Neural cell (in vitro differentiated cells): ENCODE measurements at regions not wholly inside any gene's neighbourhood (a gene's known extent, or its start where the extent isn't known, plus 50 kb on each side); places are given as distances from the start of the nearest gene placed in this dataset.
"Not testable (repeated sequence)": the region's sequence is repeated elsewhere in the genome, so short reads cannot be mapped to it uniquely, and the experiment has no call there.

ENCODE experiments used
- H2AFZ ChIP-seq: fragments of 200-600, 300-800 bp; sonication (generic), shearing (Covaris generic); 2 replicates; pipeline ENCODE4 v1.6.0; 2014; ENCODE audit warnings: low read depth, mild to moderate bottlenecking, antibody characterized with exemption, low read length, moderate library complexity
- H3F3A ChIP-seq: fragments of 200-600 bp; shearing (Covaris generic); 2 replicates; pipeline ENCODE4 v1.6.1; 2016; ENCODE audit warnings: mild to moderate bottlenecking, moderate library complexity, mixed read lengths, antibody characterized with exemption, low read length; ENCODE audit not compliant: insufficient read depth, poor library complexity, severe bottlenecking
- H3K27ac ChIP-seq: fragments of 200-600, 300-800 bp; sonication (generic), shearing (Covaris generic); 2 replicates; pipeline ENCODE4 v1.5.1; 2014; ENCODE audit warnings: mild to moderate bottlenecking, low read length, moderate library complexity
- H3K27me3 ChIP-seq: fragments of 300-800, 200-600 bp; sonication (generic), shearing (Covaris generic); 2 replicates; pipeline ENCODE4 v1.6.0; 2014; ENCODE audit warnings: mild to moderate bottlenecking, low read depth, low read length, moderate library complexity; ENCODE audit not compliant: insufficient read depth
- H3K36me3 ChIP-seq: fragments of 300-800, 200-600 bp; sonication (generic), shearing (Covaris generic); 2 replicates; pipeline ENCODE4 v1.5.1; 2014; ENCODE audit warnings: mild to moderate bottlenecking, antibody characterized with exemption, low read length, moderate library complexity; ENCODE audit not compliant: insufficient read depth
- H3K4me2 ChIP-seq: fragments of 300-800, 200-600 bp; sonication (generic), shearing (Covaris generic); 2 replicates; pipeline ENCODE4 v1.6.0; 2014; ENCODE audit warnings: mild to moderate bottlenecking, low read length
- H3K4me3 ChIP-seq: fragments of 300-800, 200-600 bp; sonication (generic), shearing (Covaris generic); 2 replicates; pipeline ENCODE4 v1.5.1; 2014; ENCODE audit warnings: mild to moderate bottlenecking, low read length, moderate library complexity
- H3K79me2 ChIP-seq: fragments of 200-600 bp; shearing (Covaris generic); replicated peaks from 2 replicates; pipeline ENCODE4 v1.6.0; 2014; ENCODE audit warnings: mild to moderate bottlenecking, low read length, moderate library complexity; ENCODE audit not compliant: insufficient read depth
- H3K9ac ChIP-seq: fragments of 300-800, 200-600 bp; sonication (generic), shearing (Covaris generic); 2 replicates; pipeline ENCODE4 v1.6.1; 2016; ENCODE audit warnings: mild to moderate bottlenecking, low read length, mixed read lengths
- H3K9me2 ChIP-seq: fragments of 200-600 bp; shearing (Covaris generic); 2 replicates; pipeline ENCODE4 v1.6.1; 2016; ENCODE audit warnings: mild to moderate bottlenecking, low read length, mixed read lengths; ENCODE audit not compliant: insufficient read depth
- H3K9me3 ChIP-seq: fragments of 200-600, 300-800 bp; sonication (generic), shearing (Covaris generic); 2 replicates; pipeline ENCODE4 v1.6.1; 2016; ENCODE audit warnings: mild to moderate bottlenecking, mixed run types, low read length, moderate library complexity, mixed read lengths
- H4K20me1 ChIP-seq: fragments of 200-600 bp; shearing (Covaris generic); 2 replicates; pipeline ENCODE4 v1.6.1; 2016; ENCODE audit warnings: mild to moderate bottlenecking, mixed run types; ENCODE audit not compliant: insufficient read depth
- CTCF ChIP-seq: fragments of 450-650 bp; IDR thresholded peaks from 2 replicates; pipeline ENCODE4 v1.5.1; 2014; ENCODE audit warnings: antibody characterized with exemption, mild to moderate bottlenecking, moderate library complexity; ENCODE audit not compliant: poor library complexity, severe bottlenecking
- EP300 ChIP-seq: fragments of 450-650 bp; conservative IDR thresholded peaks from 2 replicates; pipeline ENCODE4 v1.6.1; 2014; ENCODE audit warnings: antibody characterized with exemption, mild to moderate bottlenecking, moderate library complexity; ENCODE audit not compliant: poor library complexity, severe bottlenecking
- EZH2 ChIP-seq: fragments of 200-600, 300-800 bp; shearing (Covaris generic), sonication (generic); IDR thresholded peaks from 2 replicates; pipeline ENCODE4 v1.6.1; 2014; ENCODE audit warnings: antibody characterized with exemption, low read length, borderline replicate concordance, mild to moderate bottlenecking; ENCODE audit not compliant: insufficient read depth, poor library complexity, severe bottlenecking
- MXI1 ChIP-seq: fragments of 450-650 bp; conservative IDR thresholded peaks from 2 replicates; pipeline ENCODE4 v1.6.1; 2014; ENCODE audit warnings: antibody characterized with exemption, mild to moderate bottlenecking; ENCODE audit not compliant: poor library complexity, severe bottlenecking
- POLR2AphosphoS5 ChIP-seq: IDR thresholded peaks from 2 replicates; pipeline ENCODE4 v1.6.1; 2012
- RAD21 ChIP-seq: fragments of 450-650 bp; conservative IDR thresholded peaks from 2 replicates; pipeline ENCODE4 v1.6.1; 2014; ENCODE audit warnings: antibody characterized with exemption, mild to moderate bottlenecking, moderate library complexity
- REST ChIP-seq: IDR thresholded peaks from 2 replicates; pipeline ENCODE4 v1.6.1; 2012; ENCODE audit warnings: borderline replicate concordance
- SMC3 ChIP-seq: fragments of 450-650 bp; conservative IDR thresholded peaks from 2 replicates; pipeline ENCODE4 v1.6.1; 2014; ENCODE audit warnings: antibody characterized with exemption, mild to moderate bottlenecking, moderate library complexity; ENCODE audit not compliant: poor library complexity
- TAF1 ChIP-seq: IDR thresholded peaks from 2 replicates; pipeline ENCODE4 v1.6.1; 2012; ENCODE audit warnings: low read depth

GRCh38 chr3:163508206-163508605, 1570.1 kb downstream of the SI start:
- Histone ChIP-seq H3K9me3 (no peaks in the 10 kb centered on the region), H4K20me1 (no peaks in the 10 kb centered on the region), H3K79me2 (no peaks in the 10 kb centered on the region), H3K36me3 (no peaks in the 10 kb centered on the region), H2AFZ (no peak overlapping the region), H3K4me3 (no peak overlapping the region), H3K9me2 (no peaks in the 10 kb centered on the region), H3K27ac (no peak overlapping the region), H3K4me2 (no peak overlapping the region), H3K9ac (no peak overlapping the region), H3F3A (no peaks in the 10 kb centered on the region), H3K27me3 (no peaks in the 10 kb centered on the region)
- TF ChIP-seq EP300, result no peak
- no peak for TF ChIP-seq SMC3
- no peak for TF ChIP-seq POLR2AphosphoS5
- TF ChIP-seq REST, result no peak
- no peak for TF ChIP-seq MXI1
- no peak for TF ChIP-seq CTCF
- TF ChIP-seq TAF1, result no peak
- no peak for TF ChIP-seq RAD21
- no peak for TF ChIP-seq EZH2

GRCh38 chr3:163504974-163505373, 1573.3 kb downstream of the SI start:
- no peaks in the 10 kb centered on the region for H3K36me3 ChIP-seq
- no peak overlapping the region for H2AFZ ChIP-seq
- no peaks in the 10 kb centered on the region for H3K27me3 ChIP-seq
- no peaks in the 10 kb centered on the region for H3F3A ChIP-seq
- H3K4me2 ChIP-seq, result no peak overlapping the region
- H3K79me2 ChIP-seq, result no peaks in the 10 kb centered on the region
- no peaks in the 10 kb centered on the region for H3K9me2 ChIP-seq
- H3K9ac ChIP-seq, result no peak overlapping the region
- H4K20me1 ChIP-seq, result no peaks in the 10 kb centered on the region
- TF ChIP-seq MXI1, result no peak
- no peak for TF ChIP-seq REST
- no peak for TF ChIP-seq EP300
- no peak for TF ChIP-seq TAF1
- TF ChIP-seq EZH2, result no peak
- H3K27ac ChIP-seq, result no peak overlapping the region
- H3K9me3 ChIP-seq, result no peaks in the 10 kb centered on the region
- no peak overlapping the region for H3K4me3 ChIP-seq

- H3K9me3 ChIP-seq, H3K9ac ChIP-seq, H3K36me3 ChIP-seq, H3K27me3 ChIP-seq, H3F3A ChIP-seq, H3K4me3 ChIP-seq, H3K27ac ChIP-seq, H2AFZ ChIP-seq, H3K4me2 ChIP-seq, H3K9me2 ChIP-seq, H3K79me2 ChIP-seq, H4K20me1 ChIP-seq: not testable (repeated sequence)
Measured at GRCh38 chr3:163499736-163500219, 1578.5 kb downstream of the SI start.

GRCh38 chr3:163498842-163499735, 1579.2 kb downstream of the SI start:
- H3K36me3 ChIP-seq, H2AFZ ChIP-seq, H3K9me2 ChIP-seq, H3K4me2 ChIP-seq, H3K79me2 ChIP-seq, H3K9me3 ChIP-seq, H3K27ac ChIP-seq, H3K27me3 ChIP-seq, H4K20me1 ChIP-seq, H3F3A ChIP-seq, H3K9ac ChIP-seq, H3K4me3 ChIP-seq: not testable (repeated sequence)
